ENCODE measurements at regions not wholly inside any gene's neighbourhood (a gene's known extent, or its start where the extent isn't known, plus 50 kb on each side); places are given as distances from the start of the nearest gene placed in this dataset.

GRCh38 chr17:79414063-79414792 is 196.6 kb downstream of the RBFOX3 start:
- Mint-ChIP-seq H3K27me3 (ENCODE audit: insufficient read depth, unreplicated experiment) (peaks cover 22% of the 10 kb centered on the region), H3K9me3 (ENCODE audit: unreplicated experiment) (no peaks in the 10 kb centered on the region), H3K4me1 (ENCODE audit: low read depth, unreplicated experiment) (no peaks in the 10 kb centered on the region), H3K4me3 (ENCODE audit: unreplicated experiment) (no peak overlapping the region), H3K27ac (ENCODE audit: unreplicated experiment) (no peak overlapping the region), H3K36me3 (ENCODE audit: insufficient read depth, unreplicated experiment) (no peaks in the 10 kb centered on the region)
- Histone ChIP-seq H3K27me3 (replicated peaks; ENCODE audit: control insufficient read depth, insufficient read depth, low read length) (peaks cover 2% of the 10 kb centered on the region), H3K4me1 (no peaks in the 10 kb centered on the region), H3K36me3 (ENCODE audit: control insufficient read depth, insufficient read depth, low read length) (no peaks in the 10 kb centered on the region), H3K9me3 (no peaks in the 10 kb centered on the region), H3K4me3 (ENCODE audit: low read depth, low read length) (no peak overlapping the region)
- TF ChIP-seq CTCF (IDR thresholded peaks at IDR 0.05; ENCODE audit: insufficient read depth in 1 of 2, low read depth in 1 of 2, low read length in 1 of 2, severe bottlenecking in 1 of 2, unreplicated experiment in 1 of 2): no peak
- ChIA-PET CTCF (interaction anchor here (0.6 kb wide), 1 partner anchor 295 kb away, joined by 3 read pairs; no protein-coding TSS in a partner anchor), POLR2A (no interaction called here)
- DNase-seq: no peak
- intact Hi-C loops (cut with micrococcal nuclease; ENCODE audit: unreplicated experiment): no loop called here
- BruUV-seq (replicated peaks): no TSS peak

GRCh38 chr17:79413611-79414010 is 197.2 kb downstream of the RBFOX3 start:
- Histone ChIP-seq H3K36me3 (ENCODE audit: control insufficient read depth, insufficient read depth, low read length) (no peaks in the 10 kb centered on the region), H3K4me1 (no peaks in the 10 kb centered on the region), H3K4me3 (ENCODE audit: low read depth, low read length) (no peak overlapping the region), H3K9me3 (no peaks in the 10 kb centered on the region), H3K27me3 (replicated peaks; ENCODE audit: control insufficient read depth, insufficient read depth, low read length) (peaks cover 2% of the 10 kb centered on the region)
- intact Hi-C loops (cut with micrococcal nuclease; ENCODE audit: unreplicated experiment): no loop called here
- H3K9me3 Mint-ChIP-seq (ENCODE audit: unreplicated experiment): no peaks in the 10 kb centered on the region
- no peak for DNase-seq
- CTCF ChIA-PET: interaction anchor here (0.7 kb wide), 1 partner anchor 198 kb away, joined by 3 read pairs; no protein-coding TSS in a partner anchor
- no peak for TF ChIP-seq CTCF (IDR thresholded peaks at IDR 0.05; ENCODE audit: insufficient read depth in 1 of 2, low read depth in 1 of 2, low read length in 1 of 2, severe bottlenecking in 1 of 2, unreplicated experiment in 1 of 2)
- H3K36me3 Mint-ChIP-seq (ENCODE audit: insufficient read depth, unreplicated experiment): no peaks in the 10 kb centered on the region
- H3K4me1 Mint-ChIP-seq (ENCODE audit: low read depth, unreplicated experiment): no peaks in the 10 kb centered on the region
- H3K27ac Mint-ChIP-seq (ENCODE audit: unreplicated experiment): no peak overlapping the region
- no TSS peak for BruUV-seq (replicated peaks)
- POLR2A ChIA-PET: no interaction called here
- peaks cover 20% of the 10 kb centered on the region for H3K27me3 Mint-ChIP-seq (ENCODE audit: insufficient read depth, unreplicated experiment)
- H3K4me3 Mint-ChIP-seq (ENCODE audit: unreplicated experiment): no peak overlapping the region

- Histone ChIP-seq H3K36me3 (ENCODE audit: control insufficient read depth, insufficient read depth, low read length) (no peaks in the 10 kb centered on the region), H3K4me1 (no peaks in the 10 kb centered on the region), H3K4me3 (ENCODE audit: low read depth, low read length) (no peak overlapping the region), H3K9me3 (no peaks in the 10 kb centered on the region), H3K27me3 (replicated peaks; ENCODE audit: control insufficient read depth, insufficient read depth, low read length) (peaks cover 2% of the 10 kb centered on the region)
- ChIA-PET POLR2A (no interaction called here), CTCF (interaction anchor here (0.7 kb wide), 1 partner anchor 199 kb away, joined by 3 read pairs; no protein-coding TSS in a partner anchor)
- peaks cover 19% of the 10 kb centered on the region for H3K27me3 Mint-ChIP-seq (ENCODE audit: insufficient read depth, unreplicated experiment)
- no peaks in the 10 kb centered on the region for H3K36me3 Mint-ChIP-seq (ENCODE audit: insufficient read depth, unreplicated experiment)
- H3K27ac Mint-ChIP-seq (ENCODE audit: unreplicated experiment): no peak overlapping the region
- DNase-seq: no peak
- intact Hi-C loops (cut with micrococcal nuclease; ENCODE audit: unreplicated experiment): no loop called here
- H3K4me3 Mint-ChIP-seq (ENCODE audit: unreplicated experiment): no peak overlapping the region
- H3K4me1 Mint-ChIP-seq (ENCODE audit: low read depth, unreplicated experiment): no peaks in the 10 kb centered on the region
- no peak for TF ChIP-seq CTCF (IDR thresholded peaks at IDR 0.05; ENCODE audit: insufficient read depth in 1 of 2, low read depth in 1 of 2, low read length in 1 of 2, severe bottlenecking in 1 of 2, unreplicated experiment in 1 of 2)
- no TSS peak for BruUV-seq (replicated peaks)
- H3K9me3 Mint-ChIP-seq (ENCODE audit: unreplicated experiment): no peaks in the 10 kb centered on the region
These were observed 197.9 kb downstream of the RBFOX3 start for GRCh38 chr17:79412886-79413390.

All from Caco-2 (cell line).